ENCODE measurements at regions not wholly inside any gene's neighbourhood (a gene's known extent, or its start where the extent isn't known, plus 50 kb on each side); places are given as distances from the start of the nearest gene placed in this dataset.

DNA sequence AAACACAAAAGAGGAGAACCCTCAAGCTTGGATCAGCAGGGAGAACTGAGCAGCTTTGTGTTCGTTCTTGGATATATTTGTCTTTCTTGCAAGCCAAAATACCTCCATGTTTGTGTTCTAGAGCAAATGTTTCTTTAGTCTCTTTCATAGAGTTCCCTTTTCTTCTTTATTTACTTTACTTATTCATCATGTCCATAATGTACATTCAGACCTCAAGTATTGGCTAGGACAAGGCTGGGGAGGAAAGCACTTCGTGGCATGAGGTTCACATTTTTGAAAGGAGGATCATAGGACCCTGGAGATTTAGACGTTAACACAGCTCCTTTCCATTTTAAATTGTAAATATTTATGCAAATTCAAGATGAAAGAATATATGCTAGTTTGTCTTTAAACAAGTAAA lies 590.2 kb upstream of the MEF2C start:
- TF ChIP-seq, protein P1, sequence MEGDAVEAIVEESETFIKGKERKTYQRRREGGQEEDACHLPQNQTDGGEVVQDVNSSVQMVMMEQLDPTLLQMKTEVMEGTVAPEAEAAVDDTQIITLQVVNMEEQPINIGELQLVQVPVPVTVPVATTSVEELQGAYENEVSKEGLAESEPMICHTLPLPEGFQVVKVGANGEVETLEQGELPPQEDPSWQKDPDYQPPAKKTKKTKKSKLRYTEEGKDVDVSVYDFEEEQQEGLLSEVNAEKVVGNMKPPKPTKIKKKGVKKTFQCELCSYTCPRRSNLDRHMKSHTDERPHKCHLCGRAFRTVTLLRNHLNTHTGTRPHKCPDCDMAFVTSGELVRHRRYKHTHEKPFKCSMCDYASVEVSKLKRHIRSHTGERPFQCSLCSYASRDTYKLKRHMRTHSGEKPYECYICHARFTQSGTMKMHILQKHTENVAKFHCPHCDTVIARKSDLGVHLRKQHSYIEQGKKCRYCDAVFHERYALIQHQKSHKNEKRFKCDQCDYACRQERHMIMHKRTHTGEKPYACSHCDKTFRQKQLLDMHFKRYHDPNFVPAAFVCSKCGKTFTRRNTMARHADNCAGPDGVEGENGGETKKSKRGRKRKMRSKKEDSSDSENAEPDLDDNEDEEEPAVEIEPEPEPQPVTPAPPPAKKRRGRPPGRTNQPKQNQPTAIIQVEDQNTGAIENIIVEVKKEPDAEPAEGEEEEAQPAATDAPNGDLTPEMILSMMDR (IDR thresholded peaks at IDR 0.05; ENCODE audit: low read depth, low read length): no peak
- H3K4me3 ChIP-seq (ENCODE audit: low read depth, low read length): no peak overlapping the region

DNA sequence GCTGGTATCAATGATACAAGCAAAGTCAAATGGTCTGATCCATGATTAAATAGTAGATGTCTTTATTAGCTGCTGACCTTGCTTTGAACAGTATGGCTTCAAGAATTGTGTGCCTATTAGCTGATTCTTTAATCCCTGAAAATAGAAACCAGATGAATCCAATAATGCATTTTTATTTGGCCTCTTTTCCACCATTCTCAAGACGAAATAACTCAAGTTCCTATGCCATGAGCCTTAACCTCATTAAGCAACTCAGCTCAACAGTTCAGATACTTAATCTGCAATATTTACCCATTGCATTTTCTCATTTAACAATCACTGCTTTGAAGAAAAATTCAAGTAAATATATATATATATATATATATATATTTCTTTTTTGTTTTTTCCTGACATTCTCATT lies 588.6 kb upstream of the MEF2C start:
- TF ChIP-seq, protein P1 (IDR thresholded peaks at IDR 0.05; ENCODE audit: low read depth, low read length): no peak
- no peak overlapping the region for H3K4me3 ChIP-seq (ENCODE audit: low read depth, low read length)

DNA sequence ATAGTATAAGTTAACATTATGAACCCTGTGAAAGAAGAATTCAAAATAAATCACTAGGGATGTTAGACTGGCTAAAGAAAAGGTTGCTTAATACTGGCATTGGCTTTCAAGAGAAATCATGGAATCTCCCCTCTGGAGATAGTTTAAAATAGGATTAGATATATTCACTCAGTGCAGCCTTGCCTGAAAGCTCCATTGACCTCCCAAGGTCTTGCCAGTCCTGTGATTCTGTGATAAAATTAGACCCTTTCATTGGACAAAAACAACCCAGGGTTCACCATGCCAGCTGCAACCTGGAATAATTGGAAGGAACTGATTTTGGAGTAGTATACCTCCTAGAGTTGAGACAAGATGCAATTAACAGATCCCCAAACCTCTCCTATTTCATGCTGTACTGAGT lies 588.1 kb upstream of the MEF2C start:
- TF ChIP-seq, protein P1 (IDR thresholded peaks at IDR 0.05; ENCODE audit: low read depth, low read length): no peak

DNA sequence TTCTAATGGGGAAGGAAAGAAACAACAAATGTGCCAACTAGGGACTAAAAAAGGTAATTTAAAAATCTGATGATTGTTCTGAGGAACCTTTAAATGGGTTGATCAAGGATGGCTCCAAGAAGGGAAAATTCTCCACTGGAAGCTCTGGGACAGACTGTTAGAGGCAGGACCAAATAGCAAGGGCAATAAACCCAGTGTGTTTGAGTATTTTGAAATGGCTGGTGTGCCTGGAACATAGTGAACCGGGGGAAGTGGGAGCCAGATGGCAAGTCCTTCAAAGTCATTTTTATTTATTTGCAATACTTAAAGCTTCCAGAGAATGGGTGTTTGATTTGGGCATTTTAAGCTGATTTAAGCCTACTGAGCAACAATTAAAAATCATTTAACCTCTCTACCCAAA lies 587.7 kb upstream of the MEF2C start:
- H3K4me3 ChIP-seq (ENCODE audit: low read depth, low read length): no peak overlapping the region
- TF ChIP-seq, protein P1 (IDR thresholded peaks at IDR 0.05; ENCODE audit: low read depth, low read length): no peak

More for the DNA sequence above, 588.1 kb upstream of the MEF2C start:
- H3K4me3 ChIP-seq (ENCODE audit: low read depth, low read length): no peak overlapping the region

DNA sequence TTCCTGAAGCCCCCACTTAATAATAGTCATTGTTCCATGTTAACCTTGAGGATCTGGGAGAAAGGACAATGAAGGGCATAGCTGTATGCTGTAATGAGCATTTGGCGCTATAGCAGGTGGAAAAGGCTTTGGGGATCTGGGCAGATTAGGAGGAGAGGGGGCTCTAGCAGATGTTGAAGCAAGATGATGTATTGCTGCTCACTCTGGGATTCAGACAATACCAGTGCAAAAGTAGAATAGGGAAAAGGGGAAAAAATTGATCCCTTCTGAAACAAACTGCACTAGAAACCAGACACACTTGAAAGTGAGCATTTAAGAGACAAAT lies 575.3 kb upstream of the MEF2C start:
- H3K4me3 ChIP-seq (ENCODE audit: low read depth, low read length): no peak overlapping the region
- TF ChIP-seq, protein P1 (IDR thresholded peaks at IDR 0.05; ENCODE audit: low read depth, low read length): no peak

DNA sequence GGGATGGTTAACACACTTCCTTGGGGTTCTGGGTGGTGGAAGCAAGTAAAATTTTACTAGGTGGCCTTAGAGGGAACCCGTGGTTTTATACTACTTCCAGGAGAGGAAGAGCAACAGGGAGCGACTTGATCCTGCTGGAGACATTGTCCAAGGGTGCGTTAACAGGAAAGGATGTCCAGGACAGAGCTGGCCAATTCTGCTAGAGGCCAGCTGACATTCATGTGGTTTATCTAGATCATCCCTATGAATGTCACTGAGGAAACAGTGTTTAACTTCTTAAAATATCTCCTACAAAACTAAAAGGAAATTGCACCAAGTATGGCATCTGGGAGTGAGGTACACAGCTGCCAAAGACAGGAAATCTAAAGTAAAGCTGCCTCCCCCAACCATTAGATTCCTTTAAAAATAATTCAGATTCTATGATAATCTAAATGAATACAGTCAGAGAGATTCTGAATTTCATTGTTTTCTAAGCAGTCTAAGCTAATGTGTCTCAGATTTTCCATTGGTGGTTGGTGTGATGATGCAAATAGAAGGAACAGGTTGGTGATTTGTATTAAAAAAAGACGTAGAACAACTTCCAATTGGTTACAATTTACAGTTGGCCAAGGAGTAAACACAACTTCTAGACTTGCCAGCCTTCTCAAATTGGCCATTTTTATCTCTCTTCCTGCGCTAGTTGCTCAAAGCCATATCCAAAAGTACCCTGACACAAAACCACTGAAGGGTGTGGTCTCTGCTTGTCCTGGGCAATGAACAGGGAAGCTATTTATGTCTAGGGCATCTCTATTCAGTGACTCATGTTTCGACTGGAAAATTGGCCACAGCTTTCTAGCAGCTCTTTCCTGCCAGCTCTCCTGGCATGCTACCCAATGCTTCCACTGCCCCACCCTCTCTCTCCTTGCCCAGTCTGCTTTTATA lies 574.7 kb upstream of the MEF2C start:
- TF ChIP-seq, protein P1 (IDR thresholded peaks at IDR 0.05; ENCODE audit: low read depth, low read length): no peak
- H3K4me3 ChIP-seq (ENCODE audit: low read depth, low read length): no peak overlapping the region

DNA sequence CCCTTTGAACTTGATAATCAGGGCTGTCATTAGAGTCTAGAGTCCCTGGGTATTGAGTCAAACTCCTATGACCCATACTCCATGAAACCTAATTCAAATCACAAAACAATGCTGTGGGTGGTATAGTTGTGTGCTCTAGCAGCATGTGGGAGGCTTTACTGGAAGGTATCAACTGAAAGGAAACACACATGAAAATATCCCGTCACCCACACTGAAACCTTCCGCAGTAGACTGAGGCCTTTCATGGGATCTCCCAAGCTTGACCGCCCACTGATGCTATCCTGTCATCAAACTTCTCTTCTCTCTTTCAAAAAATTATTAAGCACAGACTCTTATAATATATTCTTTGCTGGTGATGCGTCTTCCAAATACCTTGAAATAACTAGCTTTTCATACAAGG lies 569.1 kb upstream of the MEF2C start:
- no peak overlapping the region for H3K4me3 ChIP-seq (ENCODE audit: low read depth, low read length)
- TF ChIP-seq, protein P1 (IDR thresholded peaks at IDR 0.05; ENCODE audit: low read depth, low read length): no peak

All from WI38 (cell line).